HepG2 (cell line): ENCODE measurements at regions not wholly inside any gene's neighbourhood (a gene's known extent, or its start where the extent isn't known, plus 50 kb on each side); places are given as distances from the start of the nearest gene placed in this dataset.
A peak's percentile ranks its signal among the peaks of the same experiment; 100 is the strongest.

ENCODE experiments used
- ESRRA ChIP-seq: sonication (generic); formaldehyde crosslinking; IDR thresholded peaks from 2 replicates; pipeline ENCODE4 v1.5.1; 2020; ENCODE audit warnings: mild to moderate bottlenecking, low read depth, missing genetic modification reagents
- FOXK2 ChIP-seq: fragments of 450-650 bp; IDR thresholded peaks from 2 replicates; pipeline ENCODE4 v1.6.1; 2016
- GLMP ChIP-seq: sonication (generic); formaldehyde crosslinking; IDR thresholded peaks from 2 replicates; pipeline ENCODE4 v1.9.0; 2021; ENCODE audit warnings: missing genetic modification reagents, mild to moderate bottlenecking, borderline replicate concordance
- GTF3A ChIP-seq: sonication (generic); formaldehyde crosslinking; conservative IDR thresholded peaks from 2 replicates; pipeline ENCODE4 v1.4.0; 2020; ENCODE audit warnings: mild to moderate bottlenecking, missing genetic modification reagents
- MAFG ChIP-seq: sonication (generic); formaldehyde crosslinking; IDR thresholded peaks from 2 replicates; pipeline ENCODE4 v1.5.1; 2020; ENCODE audit warnings: mild to moderate bottlenecking, missing genetic modification reagents
- RELA ChIP-seq: sonication (generic); formaldehyde crosslinking; IDR thresholded peaks from 2 replicates; pipeline ENCODE4 v1.4.0; 2020; ENCODE audit warnings: missing genetic modification reagents
- SMAD1 ChIP-seq: sonication (generic); formaldehyde crosslinking; IDR thresholded peaks from 2 replicates; pipeline ENCODE4 v1.4.0; 2020; ENCODE audit warnings: missing genetic modification reagents, low read depth, mild to moderate bottlenecking, borderline replicate concordance
- ZFP82 ChIP-seq: sonication (generic); formaldehyde crosslinking; IDR thresholded peaks from 2 replicates; pipeline ENCODE4 v1.5.1; 2020; ENCODE audit warnings: mild to moderate bottlenecking, missing genetic modification reagents, borderline replicate concordance
- ZHX1 ChIP-seq: sonication (generic); formaldehyde crosslinking; IDR thresholded peaks from 2 replicates; pipeline ENCODE4 v1.8.1; 2022; ENCODE audit warnings: low read depth, mild to moderate bottlenecking, missing genetic modification reagents
- ZMYM3 ChIP-seq: sonication (generic); formaldehyde crosslinking; IDR thresholded peaks from 2 replicates; pipeline ENCODE4 v1.5.1; 2020; ENCODE audit warnings: mild to moderate bottlenecking, missing genetic modification reagents
- ZNF20 ChIP-seq: sonication (generic); formaldehyde crosslinking; IDR thresholded peaks from 2 replicates; pipeline ENCODE4 v1.4.0; 2020; ENCODE audit warnings: mild to moderate bottlenecking, moderate library complexity, missing genetic modification reagents
- ZNF441 ChIP-seq: sonication (generic); formaldehyde crosslinking; IDR thresholded peaks from 2 replicates; pipeline ENCODE4 v1.7.0; 2021; ENCODE audit warnings: missing genetic modification reagents, borderline replicate concordance
- ZNF678 ChIP-seq: sonication (generic); formaldehyde crosslinking; IDR thresholded peaks from 2 replicates; pipeline ENCODE4 v1.4.0; 2020; ENCODE audit warnings: mild to moderate bottlenecking, missing genetic modification reagents
- ZNF691 ChIP-seq: sonication (generic); formaldehyde crosslinking; IDR thresholded peaks from 2 replicates; pipeline ENCODE4 v1.4.0; 2020; ENCODE audit warnings: missing genetic modification reagents, low read depth, mild to moderate bottlenecking, borderline replicate concordance
- ZNF777 ChIP-seq: sonication (generic); formaldehyde crosslinking; IDR thresholded peaks from 2 replicates; pipeline ENCODE4 v1.4.0; 2020; ENCODE audit warnings: missing genetic modification reagents
- ZNF788 ChIP-seq: sonication (generic); formaldehyde crosslinking; IDR thresholded peaks from 2 replicates; pipeline ENCODE4 v1.5.0; 2020; ENCODE audit warnings: mild to moderate bottlenecking, missing genetic modification reagents, borderline replicate concordance
- TF ChIP-seq, protein P1 (sequence below): sonication (generic); formaldehyde crosslinking; conservative IDR thresholded peaks from 2 replicates; pipeline ENCODE4 v1.8.1; 2023; ENCODE audit warnings: missing genetic modification reagents
- TF ChIP-seq, protein P2 (sequence below): sonication (generic); formaldehyde crosslinking; conservative IDR thresholded peaks from 2 replicates; pipeline ENCODE4 v1.4.0; 2020; ENCODE audit warnings: missing genetic modification reagents
- TF ChIP-seq, protein P3 (sequence below): sonication (generic); formaldehyde crosslinking; conservative IDR thresholded peaks from 2 replicates; pipeline ENCODE4 v1.8.0; 2022; ENCODE audit warnings: low read depth, missing genetic modification reagents

GRCh38 chr3:171967137-171967783, 72.1 kb upstream of the FNDC3B start (continued):
- TF ChIP-seq ZNF20 (CRISPR knock-in tag), result no peak
- TF ChIP-seq ZHX1 (CRISPR knock-in tag), result 0 out of 2 replicates have a peak, but pooled peaks have one; percentile 63
- TF ChIP-seq, protein P1, sequence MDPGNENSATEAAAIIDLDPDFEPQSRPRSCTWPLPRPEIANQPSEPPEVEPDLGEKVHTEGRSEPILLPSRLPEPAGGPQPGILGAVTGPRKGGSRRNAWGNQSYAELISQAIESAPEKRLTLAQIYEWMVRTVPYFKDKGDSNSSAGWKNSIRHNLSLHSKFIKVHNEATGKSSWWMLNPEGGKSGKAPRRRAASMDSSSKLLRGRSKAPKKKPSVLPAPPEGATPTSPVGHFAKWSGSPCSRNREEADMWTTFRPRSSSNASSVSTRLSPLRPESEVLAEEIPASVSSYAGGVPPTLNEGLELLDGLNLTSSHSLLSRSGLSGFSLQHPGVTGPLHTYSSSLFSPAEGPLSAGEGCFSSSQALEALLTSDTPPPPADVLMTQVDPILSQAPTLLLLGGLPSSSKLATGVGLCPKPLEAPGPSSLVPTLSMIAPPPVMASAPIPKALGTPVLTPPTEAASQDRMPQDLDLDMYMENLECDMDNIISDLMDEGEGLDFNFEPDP (CRISPR knock-in tag), result no peak
- TF ChIP-seq, protein P2, sequence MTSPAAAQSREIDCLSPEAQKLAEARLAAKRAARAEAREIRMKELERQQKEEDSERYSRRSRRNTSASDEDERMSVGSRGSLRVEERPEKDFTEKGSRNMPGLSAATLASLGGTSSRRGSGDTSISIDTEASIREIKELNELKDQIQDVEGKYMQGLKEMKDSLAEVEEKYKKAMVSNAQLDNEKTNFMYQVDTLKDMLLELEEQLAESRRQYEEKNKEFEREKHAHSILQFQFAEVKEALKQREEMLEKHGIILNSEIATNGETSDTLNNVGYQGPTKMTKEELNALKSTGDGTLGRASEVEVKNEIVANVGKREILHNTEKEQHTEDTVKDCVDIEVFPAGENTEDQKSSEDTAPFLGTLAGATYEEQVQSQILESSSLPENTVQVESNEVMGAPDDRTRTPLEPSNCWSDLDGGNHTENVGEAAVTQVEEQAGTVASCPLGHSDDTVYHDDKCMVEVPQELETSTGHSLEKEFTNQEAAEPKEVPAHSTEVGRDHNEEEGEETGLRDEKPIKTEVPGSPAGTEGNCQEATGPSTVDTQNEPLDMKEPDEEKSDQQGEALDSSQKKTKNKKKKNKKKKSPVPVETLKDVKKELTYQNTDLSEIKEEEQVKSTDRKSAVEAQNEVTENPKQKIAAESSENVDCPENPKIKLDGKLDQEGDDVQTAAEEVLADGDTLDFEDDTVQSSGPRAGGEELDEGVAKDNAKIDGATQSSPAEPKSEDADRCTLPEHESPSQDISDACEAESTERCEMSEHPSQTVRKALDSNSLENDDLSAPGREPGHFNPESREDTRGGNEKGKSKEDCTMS (CRISPR knock-in tag), result no peak
- no peak for TF ChIP-seq SMAD1 (CRISPR knock-in tag)
- no peak for TF ChIP-seq MAFG
- no peak for TF ChIP-seq ZNF678
- peak; percentile 76; the same call in 1 of the 2 replicates for TF ChIP-seq ZNF441 (CRISPR knock-in tag)
- TF ChIP-seq, protein P3, sequence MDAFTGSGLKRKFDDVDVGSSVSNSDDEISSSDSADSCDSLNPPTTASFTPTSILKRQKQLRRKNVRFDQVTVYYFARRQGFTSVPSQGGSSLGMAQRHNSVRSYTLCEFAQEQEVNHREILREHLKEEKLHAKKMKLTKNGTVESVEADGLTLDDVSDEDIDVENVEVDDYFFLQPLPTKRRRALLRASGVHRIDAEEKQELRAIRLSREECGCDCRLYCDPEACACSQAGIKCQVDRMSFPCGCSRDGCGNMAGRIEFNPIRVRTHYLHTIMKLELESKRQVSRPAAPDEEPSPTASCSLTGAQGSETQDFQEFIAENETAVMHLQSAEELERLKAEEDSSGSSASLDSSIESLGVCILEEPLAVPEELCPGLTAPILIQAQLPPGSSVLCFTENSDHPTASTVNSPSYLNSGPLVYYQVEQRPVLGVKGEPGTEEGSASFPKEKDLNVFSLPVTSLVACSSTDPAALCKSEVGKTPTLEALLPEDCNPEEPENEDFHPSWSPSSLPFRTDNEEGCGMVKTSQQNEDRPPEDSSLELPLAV (CRISPR knock-in tag), result no peak
- 0 out of 2 replicates have a peak, but pooled peaks have one; percentile 40 for TF ChIP-seq ZNF691 (CRISPR knock-in tag)
- TF ChIP-seq ZFP82 (CRISPR knock-in tag), result no peak
- TF ChIP-seq GTF3A (CRISPR knock-in tag), result 0 out of 2 replicates have a peak, but pooled peaks have one; percentile 54
- no peak for TF ChIP-seq RELA
- TF ChIP-seq ZNF788 (CRISPR knock-in tag), result no peak; the same call in 1 of the 2 replicates
- peak; percentile 68; the same call in 1 of the 2 replicates for TF ChIP-seq ESRRA
- TF ChIP-seq FOXK2, result peak; percentile 90
- no peak for TF ChIP-seq ZNF777 (CRISPR knock-in tag)
- TF ChIP-seq ZMYM3 (CRISPR knock-in tag), result peak; percentile 79
- no peak for TF ChIP-seq GLMP (CRISPR knock-in tag)
